T-cell (primary cell): ENCODE measurements at regions not wholly inside any gene's neighbourhood (a gene's known extent, or its start where the extent isn't known, plus 50 kb on each side); places are given as distances from the start of the nearest gene placed in this dataset.

Experiments used
- ATAC-seq, 4 experiments: fragments of 200-7000 bp in 3 of 4; fragments of 150-1000 bp in 1 of 4; cut with Tn5 transposase; replicated peaks in 1 of 4; 1 replicate in 3 of 4; 2 replicates in 1 of 4; pipeline ENCODE4 v1.10.0; 2021; ENCODE audit warnings: moderate library complexity in 3 of 4, mild to moderate bottlenecking in 2 of 4, moderate number of reproducible peaks in 1 of 4
- CTCF ChIA-PET, 2 donors: fragments of 300-600 bp; sonication (Branson Sonifier 250); formaldehyde crosslinking; loops; one replicate each; lab custom pipeline; 2022; ENCODE audit warnings: antibody characterized with exemption in 2 of 2; lab: Charles Lee
- POLR2A ChIA-PET, 2 donors: fragments of 300-600 bp; sonication (Branson Sonifier 250); formaldehyde crosslinking; loops; one replicate each; lab custom pipeline; 2022; ENCODE audit warnings: antibody characterized with exemption in 2 of 2; lab: Charles Lee
- DNase-seq, 35 experiments: peaks; one replicate each; pipeline versions ENCODE4 v3.0.0 to v3.0.0-alpha.2; 2013 to 2023
- H3K27ac ChIP-seq: one replicate; pipeline ENCODE4 v1.5.1; 2013; ENCODE audit warnings: low read length
- H3K27me3 ChIP-seq, 2 experiments: replicated peaks in 1 of 2; 1 replicate in 1 of 2; 2 replicates in 1 of 2; pipeline versions ENCODE4 v1.6.1 to v1.7.0; 2013; ENCODE audit warnings: low read length in 1 of 2, mixed read lengths in 1 of 2; ENCODE audit not compliant: control insufficient read depth in 2 of 2, insufficient read depth in 2 of 2; ENCODE audit errors: extremely low read depth in 1 of 2
- H3K36me3 ChIP-seq, 2 donors: 1 replicate in 1 of 2; 2 replicates in 1 of 2; pipeline versions ENCODE4 v1.6.1 to v1.7.0; 2013; ENCODE audit warnings: low read length in 1 of 2; ENCODE audit not compliant: control insufficient read depth in 2 of 2, insufficient read depth in 1 of 2; ENCODE audit errors: extremely low read depth in 1 of 2
- H3K4me1 ChIP-seq, 2 experiments: 1 replicate in 1 of 2; 2 replicates in 1 of 2; pipeline versions ENCODE4 v1.6.1 to v1.7.0; 2013; ENCODE audit warnings: low read length in 2 of 2, mixed read lengths in 1 of 2; ENCODE audit not compliant: insufficient read depth in 2 of 2, control insufficient read depth in 1 of 2; ENCODE audit errors: extremely low read depth in 1 of 2
- H3K4me3 ChIP-seq, 2 donors: 1 replicate in 1 of 2; 2 replicates in 1 of 2; pipeline versions ENCODE4 v1.5.1 to v1.7.0; 2013; ENCODE audit warnings: mild to moderate bottlenecking in 2 of 2, low read length in 1 of 2, moderate library complexity in 1 of 2; ENCODE audit not compliant: control insufficient read depth in 1 of 2; ENCODE audit errors: extremely low read depth in 1 of 2
- H3K9me3 ChIP-seq: 2 replicates; pipeline ENCODE4 v1.7.0; 2013
- H3K27ac Mint-ChIP-seq, 2 donors: one replicate each; pipeline ENCODE4 v1.8.0; 2020 to 2021; ENCODE audit warnings: mild to moderate bottlenecking in 2 of 2, mixed read lengths in 2 of 2
- H3K27me3 Mint-ChIP-seq, 2 donors: one replicate each; pipeline ENCODE4 v1.8.0; 2021 to 2022; ENCODE audit warnings: mixed read lengths in 2 of 2
- H3K36me3 Mint-ChIP-seq: one replicate; pipeline ENCODE4 v1.8.0; 2021; ENCODE audit warnings: mixed read lengths
- H3K4me1 Mint-ChIP-seq, 3 donors: one replicate each; pipeline ENCODE4 v1.8.0; 2020 to 2022; ENCODE audit warnings: mixed read lengths in 3 of 3, mild to moderate bottlenecking in 1 of 3
- H3K4me3 Mint-ChIP-seq, 3 donors: one replicate each; pipeline ENCODE4 v1.8.0; 2020 to 2022; ENCODE audit warnings: mild to moderate bottlenecking in 3 of 3, mixed read lengths in 3 of 3, moderate library complexity in 3 of 3
- H3K9me3 Mint-ChIP-seq, 3 donors: one replicate each; pipeline ENCODE4 v1.8.0; 2020 to 2022; ENCODE audit warnings: mixed read lengths in 3 of 3
- WGBS: methylation state at CpG from one replicate; pipeline ENCODE4 v1.1.5; 2013; ENCODE audit warnings: missing lambda C conversion rate; ENCODE audit not compliant: insufficient coverage; 5-methylcytosine and 5-hydroxymethylcytosine counted together

- DNase-seq (no peak), ATAC-seq (no peak)
- ChIA-PET CTCF (interaction anchor here in 1 of 2 donors (0.7 kb wide), 1 partner anchor 13 kb away, joined by 7 read pairs; no protein-coding TSS in a partner anchor), POLR2A (no interaction called here)
- Histone ChIP-seq H3K27ac (no peak overlapping the region), H3K9me3 (no peaks in the 10 kb centered on the region), H3K4me1 (no peaks in the 10 kb centered on the region), H3K4me3 (no peak overlapping the region), H3K36me3 (no peaks in the 10 kb centered on the region), H3K27me3 (no peaks in the 10 kb centered on the region)
- Mint-ChIP-seq H3K4me3 (no peak overlapping the region), H3K27ac (no peak overlapping the region), H3K9me3 (peaks cover 10 to 19% (median 16%) of the 10 kb centered on the region in 3 donors), H3K27me3 (no peaks in the 10 kb centered on the region), H3K4me1 (no peaks in the 10 kb centered on the region), H3K36me3 (no peaks in the 10 kb centered on the region)
- 83% methylated on average over 1 of the region's 1 CpG for WGBS
Measured at GRCh38 chr5:27797220-27797619, 758.8 kb upstream of the CDH9 start.

GRCh38 chr5:27788184-27788583 lies 749.8 kb upstream of the CDH9 start:
- H3K4me3 ChIP-seq, result no peak overlapping the region
- H3K9me3 ChIP-seq, result no peaks in the 10 kb centered on the region
- Mint-ChIP-seq H3K4me3 (no peak overlapping the region), H3K9me3 (peaks cover 5 to 14% (median 13%) of the 10 kb centered on the region in 3 donors), H3K27ac (no peak overlapping the region), H3K36me3 (no peaks in the 10 kb centered on the region), H3K4me1 (no peaks in the 10 kb centered on the region), H3K27me3 (no peaks in the 10 kb centered on the region)
- CTCF ChIA-PET, result no interaction called here
- H3K27me3 ChIP-seq, result no peaks in the 10 kb centered on the region
- no peak overlapping the region for H3K27ac ChIP-seq
- no peaks in the 10 kb centered on the region for H3K4me1 ChIP-seq
- no peak for ATAC-seq
- no peaks in the 10 kb centered on the region for H3K36me3 ChIP-seq
- WGBS, result 100% methylated on average over 1 of the region's 2 CpGs
- DNase-seq, result no peak
- POLR2A ChIA-PET, result no interaction called here

DNA sequence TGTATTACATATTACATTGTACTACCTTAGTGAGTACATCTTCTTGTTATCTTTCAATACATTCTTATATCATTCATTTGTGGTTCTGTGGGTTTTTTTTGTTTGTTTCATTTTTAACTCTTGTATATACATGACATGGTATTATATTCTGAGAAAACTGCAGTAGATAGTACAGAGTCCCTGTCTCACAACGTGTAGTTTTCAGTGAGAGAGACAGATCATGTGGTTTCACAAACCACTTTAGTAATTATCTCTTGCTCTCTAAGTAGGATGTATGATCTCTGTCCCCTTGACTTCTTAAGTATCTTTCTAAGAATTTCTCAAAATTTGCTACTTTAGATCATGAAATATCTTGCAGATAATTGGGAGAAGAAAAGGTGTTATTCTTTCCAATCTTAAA lies 745.9 kb upstream of the CDH9 start:
- ATAC-seq (no peak), DNase-seq (no peak)
- no peak overlapping the region for H3K4me3 Mint-ChIP-seq
- Histone ChIP-seq H3K4me1 (no peaks in the 10 kb centered on the region), H3K27me3 (no peaks in the 10 kb centered on the region), H3K9me3 (no peaks in the 10 kb centered on the region), H3K27ac (no peak overlapping the region), H3K36me3 (no peaks in the 10 kb centered on the region), H3K4me3 (no peak overlapping the region)
- peaks cover 9 to 18% (median 16%) of the 10 kb centered on the region in 3 donors for H3K9me3 Mint-ChIP-seq
- CTCF ChIA-PET, result no interaction called here
- no peak overlapping the region for H3K27ac Mint-ChIP-seq
- POLR2A ChIA-PET, result no interaction called here
- no peaks in the 10 kb centered on the region for H3K4me1 Mint-ChIP-seq
- no peaks in the 10 kb centered on the region for H3K36me3 Mint-ChIP-seq
- WGBS, result no CpG with 5 or more reads among the region's 1 CpG
- no peaks in the 10 kb centered on the region for H3K27me3 Mint-ChIP-seq

DNA sequence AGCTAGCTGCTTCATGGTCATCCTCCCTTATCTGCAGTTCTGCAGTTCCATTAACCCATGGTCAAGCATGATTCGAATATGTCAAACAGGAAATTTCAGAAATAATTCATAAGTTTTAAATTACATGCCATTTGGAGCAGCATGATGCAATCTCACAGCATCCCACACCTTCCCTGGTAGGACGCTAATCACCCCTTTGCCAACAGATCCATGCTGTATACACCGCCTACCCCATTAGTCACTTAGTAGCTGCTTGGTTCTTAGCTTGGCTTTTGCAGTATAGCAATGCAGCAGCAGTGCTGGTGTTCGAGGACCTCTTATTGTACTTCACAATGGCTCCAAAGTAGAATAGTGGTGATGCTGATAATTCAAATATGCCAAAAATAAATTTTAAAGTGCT lies 739.7 kb upstream of the CDH9 start:
- Histone ChIP-seq H3K27me3 (no peaks in the 10 kb centered on the region), H3K4me3 (no peak overlapping the region), H3K9me3 (no peaks in the 10 kb centered on the region), H3K4me1 (no peaks in the 10 kb centered on the region), H3K27ac (no peak overlapping the region), H3K36me3 (no peaks in the 10 kb centered on the region)
- ATAC-seq (no peak), DNase-seq (no peak)
- Mint-ChIP-seq H3K36me3 (no peaks in the 10 kb centered on the region), H3K4me1 (no peaks in the 10 kb centered on the region), H3K27ac (no peak overlapping the region), H3K27me3 (no peaks in the 10 kb centered on the region), H3K9me3 (peaks cover 10 to 13% (median 13%) of the 10 kb centered on the region in 3 donors), H3K4me3 (no peak overlapping the region)
- CTCF ChIA-PET, result no interaction called here
- 61% methylated on average over 2 of the region's 4 CpGs for WGBS
- POLR2A ChIA-PET, result no interaction called here

DNA sequence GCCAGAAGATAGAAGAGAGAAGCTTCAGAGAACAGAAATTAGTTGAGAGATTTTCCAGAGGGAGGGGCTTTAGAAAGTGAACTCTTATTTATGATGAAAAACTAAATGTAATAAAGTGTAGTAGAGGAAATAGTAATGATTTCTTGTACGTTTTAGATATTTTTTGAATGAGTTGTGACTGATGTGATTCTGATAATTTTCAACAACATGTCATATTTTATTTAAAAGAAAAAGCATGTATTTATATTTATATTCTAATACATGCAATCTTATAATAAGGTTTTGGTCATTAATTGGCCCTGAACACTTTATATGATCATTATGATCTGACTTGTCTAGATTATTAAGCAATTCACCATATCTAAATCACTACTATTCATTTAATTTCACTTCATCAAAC lies 735.2 kb upstream of the CDH9 start:
- no peak for DNase-seq
- Mint-ChIP-seq H3K36me3 (no peaks in the 10 kb centered on the region), H3K27me3 (no peaks in the 10 kb centered on the region), H3K4me3 (no peak overlapping the region), H3K9me3 (peaks cover 12 to 20% (median 15%) of the 10 kb centered on the region in 3 donors), H3K27ac (no peak overlapping the region), H3K4me1 (no peaks in the 10 kb centered on the region)
- CTCF ChIA-PET, result no interaction called here
- Histone ChIP-seq H3K27ac (no peak overlapping the region), H3K36me3 (no peaks in the 10 kb centered on the region), H3K9me3 (no peaks in the 10 kb centered on the region), H3K4me1 (no peaks in the 10 kb centered on the region), H3K27me3 (no peaks in the 10 kb centered on the region), H3K4me3 (no peak overlapping the region)
- ATAC-seq, result no peak
- WGBS, result no CpG with 5 or more reads among the region's 1 CpG
- POLR2A ChIA-PET, result no interaction called here

- Histone ChIP-seq H3K4me3 (no peak overlapping the region), H3K36me3 (no peaks in the 10 kb centered on the region), H3K27me3 (no peaks in the 10 kb centered on the region), H3K9me3 (no peaks in the 10 kb centered on the region), H3K4me1 (no peaks in the 10 kb centered on the region), H3K27ac (no peak overlapping the region)
- ATAC-seq (no peak), DNase-seq (no peak)
- Mint-ChIP-seq H3K4me1 (no peaks in the 10 kb centered on the region), H3K9me3 (peaks cover 12 to 22% (median 15%) of the 10 kb centered on the region in 3 donors), H3K4me3 (no peak overlapping the region), H3K27ac (no peak overlapping the region), H3K36me3 (no peaks in the 10 kb centered on the region), H3K27me3 (no peaks in the 10 kb centered on the region)
- WGBS, result no CpG with 5 or more reads among the region's 3 CpGs
- ChIA-PET CTCF (no interaction called here), POLR2A (no interaction called here)
Measured at GRCh38 chr5:27773166-27773565, 734.8 kb upstream of the CDH9 start.

DNA sequence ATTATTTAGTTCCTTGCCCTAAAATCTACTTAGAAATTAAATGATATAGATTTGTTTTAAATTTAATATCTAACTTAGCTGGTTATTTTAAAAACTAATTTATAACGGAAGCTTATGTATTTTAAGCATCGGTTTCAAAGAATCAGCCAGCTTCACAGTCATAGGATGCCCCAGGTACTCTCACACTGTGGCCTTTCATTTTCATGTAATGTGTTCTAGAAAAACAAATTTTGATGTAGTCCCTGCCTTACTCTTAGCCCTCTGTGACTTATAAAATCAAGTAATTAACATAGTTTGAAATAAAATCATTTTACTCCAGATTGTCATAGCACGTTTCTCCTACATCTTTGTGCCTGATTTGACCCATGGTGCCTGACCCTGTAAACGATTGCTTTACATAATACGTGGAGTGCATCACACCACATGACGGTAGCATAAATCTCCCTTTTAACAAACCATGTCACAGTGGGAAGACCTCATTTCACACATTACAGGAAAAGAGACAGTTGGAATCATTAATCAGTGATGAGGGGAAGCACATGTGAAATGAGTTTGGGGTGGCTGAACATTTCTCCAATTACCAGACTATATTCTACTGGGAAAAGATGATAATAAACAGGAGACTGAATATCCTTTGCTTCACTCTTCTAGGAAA lies 731.5 kb upstream of the CDH9 start:
- Mint-ChIP-seq H3K4me1 (no peaks in the 10 kb centered on the region), H3K4me3 (no peak overlapping the region), H3K27ac (no peak overlapping the region), H3K9me3 (peaks cover 11 to 27% (median 18%) of the 10 kb centered on the region in 3 donors), H3K36me3 (no peaks in the 10 kb centered on the region), H3K27me3 (no peaks in the 10 kb centered on the region)
- Histone ChIP-seq H3K4me1 (no peaks in the 10 kb centered on the region), H3K36me3 (no peaks in the 10 kb centered on the region), H3K27me3 (no peaks in the 10 kb centered on the region), H3K27ac (no peak overlapping the region), H3K4me3 (no peak overlapping the region), H3K9me3 (no peaks in the 10 kb centered on the region)
- ATAC-seq (no peak), DNase-seq (no peak)
- 78% methylated on average over 3 of the region's 6 CpGs for WGBS
- POLR2A ChIA-PET, result no interaction called here
- CTCF ChIA-PET, result no interaction called here
